ENCODE measurements at regions not wholly inside any gene's neighbourhood (a gene's known extent, or its start where the extent isn't known, plus 50 kb on each side); places are given as distances from the start of the nearest gene placed in this dataset.

DNA sequence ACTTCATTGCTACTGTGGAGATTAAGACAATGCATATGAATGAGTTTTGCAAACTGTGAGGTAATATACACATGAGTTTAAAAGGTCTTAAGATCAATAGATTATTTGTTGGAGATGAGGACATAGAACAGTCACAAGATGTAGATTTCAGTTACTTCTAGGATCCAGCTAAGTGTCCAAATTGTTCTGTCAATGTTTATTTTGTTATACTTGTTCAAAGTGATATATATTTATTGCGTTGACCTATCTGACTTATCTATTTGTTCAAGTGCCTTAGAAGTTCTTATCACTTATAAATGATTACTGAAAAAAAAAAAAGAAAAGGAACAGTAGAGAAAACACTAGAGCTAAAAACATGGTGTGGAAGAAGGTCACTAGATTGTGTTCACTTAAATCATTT lies 75.6 kb upstream of the GRIN3A start:
- TF ChIP-seq, protein P1, sequence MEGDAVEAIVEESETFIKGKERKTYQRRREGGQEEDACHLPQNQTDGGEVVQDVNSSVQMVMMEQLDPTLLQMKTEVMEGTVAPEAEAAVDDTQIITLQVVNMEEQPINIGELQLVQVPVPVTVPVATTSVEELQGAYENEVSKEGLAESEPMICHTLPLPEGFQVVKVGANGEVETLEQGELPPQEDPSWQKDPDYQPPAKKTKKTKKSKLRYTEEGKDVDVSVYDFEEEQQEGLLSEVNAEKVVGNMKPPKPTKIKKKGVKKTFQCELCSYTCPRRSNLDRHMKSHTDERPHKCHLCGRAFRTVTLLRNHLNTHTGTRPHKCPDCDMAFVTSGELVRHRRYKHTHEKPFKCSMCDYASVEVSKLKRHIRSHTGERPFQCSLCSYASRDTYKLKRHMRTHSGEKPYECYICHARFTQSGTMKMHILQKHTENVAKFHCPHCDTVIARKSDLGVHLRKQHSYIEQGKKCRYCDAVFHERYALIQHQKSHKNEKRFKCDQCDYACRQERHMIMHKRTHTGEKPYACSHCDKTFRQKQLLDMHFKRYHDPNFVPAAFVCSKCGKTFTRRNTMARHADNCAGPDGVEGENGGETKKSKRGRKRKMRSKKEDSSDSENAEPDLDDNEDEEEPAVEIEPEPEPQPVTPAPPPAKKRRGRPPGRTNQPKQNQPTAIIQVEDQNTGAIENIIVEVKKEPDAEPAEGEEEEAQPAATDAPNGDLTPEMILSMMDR (conservative IDR thresholded peaks at IDR 0.05 in 1 of 2, IDR thresholded peaks at IDR 0.05 in 1 of 2; ENCODE audit: low read depth in 1 of 2, low read length in 2 of 2) = no peak
- TF ChIP-seq EZH2 (IDR thresholded peaks at IDR 0.05; ENCODE audit: low read length, missing control alignments) = no peak

All from fibroblast of lung (primary cell).